WTC11 (cell line): ENCODE measurements at regions not wholly inside any gene's neighbourhood (a gene's known extent, or its start where the extent isn't known, plus 50 kb on each side); places are given as distances from the start of the nearest gene placed in this dataset.

ENCODE experiments used
- CBFB ChIP-seq: sonication (generic); formaldehyde crosslinking; IDR thresholded peaks from 2 replicates; pipeline ENCODE4 v1.8.1; 2022; ENCODE audit warnings: mild to moderate bottlenecking, low read depth, missing genetic modification reagents
- CTCF ChIP-seq: fragments of 200-600 bp; IDR thresholded peaks from 2 replicates; pipeline ENCODE4 v1.8.0; 2022; ENCODE audit warnings: antibody characterized with exemption
- FOXJ3 ChIP-seq: sonication (generic); formaldehyde crosslinking; IDR thresholded peaks from 2 replicates; pipeline ENCODE4 v1.9.0; 2021; ENCODE audit warnings: missing genetic modification reagents, mild to moderate bottlenecking, borderline replicate concordance
- FOXP4 ChIP-seq: sonication (generic); formaldehyde crosslinking; IDR thresholded peaks from 2 replicates; pipeline ENCODE4 v1.8.0; 2022; ENCODE audit warnings: mild to moderate bottlenecking, missing genetic modification reagents

- TF ChIP-seq CTCF (no peak), FOXP4 (CRISPR knock-in tag) (no peak), CBFB (CRISPR knock-in tag) (no peak), FOXJ3 (CRISPR knock-in tag) (no peak)
Observed at GRCh38 chr11:123338997-123339752, 90.9 kb upstream of the GRAMD1B start.
